Caco-2 (cell line): ENCODE measurements at regions not wholly inside any gene's neighbourhood (a gene's known extent, or its start where the extent isn't known, plus 50 kb on each side); places are given as distances from the start of the nearest gene placed in this dataset.

ENCODE experiments used
- BruUV-seq: library from RNA; stranded (reverse); fragments of 400-500 nt; replicated peaks from 2 replicates; lab custom pipeline; 2021; lab: Mats Ljungman, UMichigan
- CTCF ChIA-PET: fragments of 300-600 bp; sonication (Branson Sonifier 250); formaldehyde crosslinking; loops from one replicate; lab custom pipeline; 2022; ENCODE audit warnings: antibody characterized with exemption; lab: Charles Lee
- POLR2A ChIA-PET: fragments of 300-600 bp; sonication (Branson Sonifier 250); formaldehyde crosslinking; loops from one replicate; lab custom pipeline; 2022; ENCODE audit warnings: antibody characterized with exemption; lab: Charles Lee
- DNase-seq, 2 experiments: peaks; one replicate each; pipeline versions ENCODE4 v3.0.0 to v3.0.0-alpha.2; 2020 to 2022
- H3K27me3 ChIP-seq: replicated peaks from 2 replicates; pipeline ENCODE4 v1.6.0; 2011; ENCODE audit warnings: low read length; ENCODE audit not compliant: control insufficient read depth, insufficient read depth
- H3K36me3 ChIP-seq: 2 replicates; pipeline ENCODE4 v1.5.1; 2011; ENCODE audit warnings: low read length; ENCODE audit not compliant: control insufficient read depth, insufficient read depth
- H3K4me1 ChIP-seq: fragments of 250-450 bp; sonication (Bioruptor Pico); 2 replicates; pipeline ENCODE4 v1.5.1; 2020; ENCODE audit warnings: mild to moderate bottlenecking
- H3K4me3 ChIP-seq: 2 replicates; pipeline ENCODE4 v1.5.1; 2011; ENCODE audit warnings: low read depth, mild to moderate bottlenecking, control low read depth, low read length
- H3K9me3 ChIP-seq: fragments of 250-450 bp; sonication (Bioruptor Pico); 2 replicates; pipeline ENCODE4 v1.5.1; 2020; ENCODE audit warnings: mild to moderate bottlenecking, moderate library complexity
- H3K27ac Mint-ChIP-seq: one replicate; pipeline ENCODE4 v1.8.0; 2022; ENCODE audit warnings: mixed read lengths; ENCODE audit not compliant: unreplicated experiment
- H3K27me3 Mint-ChIP-seq: one replicate; pipeline ENCODE4 v1.8.0; 2022; ENCODE audit warnings: mixed read lengths; ENCODE audit not compliant: insufficient read depth, unreplicated experiment
- H3K36me3 Mint-ChIP-seq: one replicate; pipeline ENCODE4 v1.8.0; 2022; ENCODE audit warnings: mild to moderate bottlenecking, mixed read lengths; ENCODE audit not compliant: insufficient read depth, unreplicated experiment
- H3K4me1 Mint-ChIP-seq: one replicate; pipeline ENCODE4 v1.8.0; 2022; ENCODE audit warnings: low read depth, mixed read lengths; ENCODE audit not compliant: unreplicated experiment
- H3K4me3 Mint-ChIP-seq: one replicate; pipeline ENCODE4 v1.8.0; 2022; ENCODE audit warnings: mild to moderate bottlenecking, moderate library complexity, mixed read lengths; ENCODE audit not compliant: unreplicated experiment
- H3K9me3 Mint-ChIP-seq: one replicate; pipeline ENCODE4 v1.8.0; 2022; ENCODE audit warnings: mixed read lengths; ENCODE audit not compliant: unreplicated experiment
- CTCF ChIP-seq, 2 experiments: fragments of 200-600 bp in 1 of 2; IDR thresholded peaks; 1 replicate in 1 of 2; 2 replicates in 1 of 2; pipeline versions ENCODE4 v1.5.1 to v1.8.0; 2011 to 2022; ENCODE audit warnings: antibody characterized with exemption in 1 of 2, control low read depth in 1 of 2, inconsistent platforms in 1 of 2, low read depth in 1 of 2, low read length in 1 of 2, mild to moderate bottlenecking in 1 of 2, moderate library complexity in 1 of 2; ENCODE audit not compliant: insufficient read depth in 1 of 2, severe bottlenecking in 1 of 2, unreplicated experiment in 1 of 2
- intact Hi-C: fragments of 100-400 bp; cut with micrococcal nuclease; formaldehyde crosslinking; loops from one replicate; pipeline ENCODE4 v1.10.0; 2022; ENCODE audit not compliant: unreplicated experiment

GRCh38 chr15:37818152-37818677 is 116.2 kb upstream of the TMCO5A start:
- Mint-ChIP-seq H3K36me3 (no peaks in the 10 kb centered on the region), H3K4me3 (no peak overlapping the region), H3K4me1 (no peaks in the 10 kb centered on the region), H3K27ac (no peak overlapping the region), H3K27me3 (peaks cover 16% of the 10 kb centered on the region), H3K9me3 (no peaks in the 10 kb centered on the region)
- H3K9me3 ChIP-seq, result no peaks in the 10 kb centered on the region
- no peak overlapping the region for H3K4me3 ChIP-seq
- intact Hi-C loops, result no loop called here
- no peak for TF ChIP-seq CTCF (IDR thresholded peaks at IDR 0.05; ENCODE audit: insufficient read depth in 1 of 2, low read depth in 1 of 2, low read length in 1 of 2, severe bottlenecking in 1 of 2, unreplicated experiment in 1 of 2)
- POLR2A ChIA-PET, result no interaction called here
- BruUV-seq, result no TSS peak
- no peak for DNase-seq
- H3K36me3 ChIP-seq, result no peaks in the 10 kb centered on the region
- H3K4me1 ChIP-seq, result no peaks in the 10 kb centered on the region
- CTCF ChIA-PET, result no interaction called here
- H3K27me3 ChIP-seq, result no peaks in the 10 kb centered on the region

GRCh38 chr15:37819191-37819590 is 115.2 kb upstream of the TMCO5A start:
- intact Hi-C loops, result no loop called here
- Histone ChIP-seq H3K4me3 (no peak overlapping the region), H3K4me1 (no peaks in the 10 kb centered on the region), H3K36me3 (no peaks in the 10 kb centered on the region), H3K27me3 (no peaks in the 10 kb centered on the region), H3K9me3 (no peaks in the 10 kb centered on the region)
- no peak for TF ChIP-seq CTCF (IDR thresholded peaks at IDR 0.05; ENCODE audit: insufficient read depth in 1 of 2, low read depth in 1 of 2, low read length in 1 of 2, severe bottlenecking in 1 of 2, unreplicated experiment in 1 of 2)
- no TSS peak for BruUV-seq
- H3K36me3 Mint-ChIP-seq, result no peaks in the 10 kb centered on the region
- H3K9me3 Mint-ChIP-seq, result no peaks in the 10 kb centered on the region
- peaks cover 9% of the 10 kb centered on the region for H3K27me3 Mint-ChIP-seq
- CTCF ChIA-PET, result no interaction called here
- no peaks in the 10 kb centered on the region for H3K4me1 Mint-ChIP-seq
- POLR2A ChIA-PET, result no interaction called here
- DNase-seq, result no peak
- no peak overlapping the region for H3K27ac Mint-ChIP-seq
- no peak overlapping the region for H3K4me3 Mint-ChIP-seq

GRCh38 chr15:37820380-37821128 is 113.9 kb upstream of the TMCO5A start:
- Histone ChIP-seq H3K4me1 (no peaks in the 10 kb centered on the region), H3K36me3 (no peaks in the 10 kb centered on the region), H3K27me3 (no peaks in the 10 kb centered on the region), H3K4me3 (no peak overlapping the region), H3K9me3 (no peaks in the 10 kb centered on the region)
- POLR2A ChIA-PET, result no interaction called here
- TF ChIP-seq CTCF (IDR thresholded peaks at IDR 0.05; ENCODE audit: insufficient read depth in 1 of 2, low read depth in 1 of 2, low read length in 1 of 2, severe bottlenecking in 1 of 2, unreplicated experiment in 1 of 2), result no peak
- intact Hi-C loops, result no loop called here
- Mint-ChIP-seq H3K27ac (no peak overlapping the region), H3K27me3 (peaks cover 6% of the 10 kb centered on the region), H3K36me3 (no peaks in the 10 kb centered on the region), H3K9me3 (no peaks in the 10 kb centered on the region), H3K4me1 (no peaks in the 10 kb centered on the region), H3K4me3 (no peak overlapping the region)
- DNase-seq, result no peak
- BruUV-seq, result no TSS peak
- CTCF ChIA-PET, result no interaction called here
